ENCODE measurements at regions not wholly inside any gene's neighbourhood (a gene's known extent, or its start where the extent isn't known, plus 50 kb on each side); places are given as distances from the start of the nearest gene placed in this dataset.

GRCh38 chr5:126715765-126716164 lies 61.2 kb upstream of the LMNB1 start:
- no peak for DNase-seq
- Mint-ChIP-seq H3K27ac (no peak overlapping the region), H3K4me1 (peaks cover 9% of the 10 kb centered on the region), H3K27me3 (no peaks in the 10 kb centered on the region), H3K4me3 (no peak overlapping the region), H3K9me3 (ENCODE audit: low read depth) (no peaks in the 10 kb centered on the region), H3K36me3 (peaks cover 3% of the 10 kb centered on the region)
- ATAC-seq: no peak
- CTCF ChIA-PET: interaction anchor here (1.2 kb wide), 1 partner anchor 9 kb away, joined by 3 read pairs; no protein-coding TSS in a partner anchor

- ATAC-seq: no peak
- DNase-seq: no peak
- Mint-ChIP-seq H3K27ac (peak overlapping the region; percentile 67), H3K27me3 (no peaks in the 10 kb centered on the region), H3K36me3 (peaks cover 3% of the 10 kb centered on the region), H3K9me3 (ENCODE audit: low read depth) (no peaks in the 10 kb centered on the region), H3K4me1 (peaks cover 9% of the 10 kb centered on the region), H3K4me3 (peak overlapping the region; percentile 48)
- CTCF ChIA-PET: interaction anchor here (1.4 to 2.4 kb wide), 2 partner anchors 10 to 62 kb away, joined by 4 to 10 read pairs; no protein-coding TSS in a partner anchor
Measured at GRCh38 chr5:126716861-126717260, 60.1 kb upstream of the LMNB1 start.

GRCh38 chr5:126718236-126718868 lies 58.6 kb upstream of the LMNB1 start:
- no peaks in the 10 kb centered on the region for H3K9me3 Mint-ChIP-seq (ENCODE audit: low read depth)
- no peak overlapping the region for H3K4me3 Mint-ChIP-seq
- H3K27me3 Mint-ChIP-seq: no peaks in the 10 kb centered on the region
- H3K36me3 Mint-ChIP-seq: peaks cover 3% of the 10 kb centered on the region
- DNase-seq (no peak), ATAC-seq (no peak)
- CTCF ChIA-PET: interaction anchor here (0.8 to 2.4 kb wide), 6 partner anchors 8 to 83 kb away, joined by 3 to 10 read pairs (median 4); partner anchors contain the start of gene LMNB1
- peaks cover 9% of the 10 kb centered on the region for H3K4me1 Mint-ChIP-seq
- H3K27ac Mint-ChIP-seq: no peak overlapping the region

GRCh38 chr5:126720369-126720768 lies 56.6 kb upstream of the LMNB1 start:
- peaks cover 12% of the 10 kb centered on the region for H3K4me1 Mint-ChIP-seq
- CTCF ChIA-PET: no interaction called here
- no peak overlapping the region for H3K27ac Mint-ChIP-seq
- no peaks in the 10 kb centered on the region for H3K9me3 Mint-ChIP-seq (ENCODE audit: low read depth)
- H3K27me3 Mint-ChIP-seq: no peaks in the 10 kb centered on the region
- ATAC-seq (no peak), DNase-seq (no peak)
- no peak overlapping the region for H3K4me3 Mint-ChIP-seq
- H3K36me3 Mint-ChIP-seq: peaks cover 2% of the 10 kb centered on the region

GRCh38 chr5:126723643-126724042 lies 53.3 kb upstream of the LMNB1 start:
- CTCF ChIA-PET: interaction anchor here (1.0 to 1.5 kb wide), 3 partner anchors 8 to 57 kb away, joined by 3 to 5 read pairs (median 3); no protein-coding TSS in a partner anchor

More at GRCh38 chr5:126723643-126724042, 53.3 kb upstream of the LMNB1 start:
- DNase-seq (no peak), ATAC-seq (no peak)
- H3K27me3 Mint-ChIP-seq: peaks cover 5% of the 10 kb centered on the region
- no peak overlapping the region for H3K4me3 Mint-ChIP-seq
- no peak overlapping the region for H3K27ac Mint-ChIP-seq
- no peaks in the 10 kb centered on the region for H3K36me3 Mint-ChIP-seq
- H3K9me3 Mint-ChIP-seq (ENCODE audit: low read depth): no peaks in the 10 kb centered on the region
- peaks cover 3% of the 10 kb centered on the region for H3K4me1 Mint-ChIP-seq
